ENCODE measurements at regions not wholly inside any gene's neighbourhood (a gene's known extent, or its start where the extent isn't known, plus 50 kb on each side); places are given as distances from the start of the nearest gene placed in this dataset.
"Not testable (repeated sequence)": the region's sequence is repeated elsewhere in the genome, so short reads cannot be mapped to it uniquely, and the experiment has no call there.

DNA sequence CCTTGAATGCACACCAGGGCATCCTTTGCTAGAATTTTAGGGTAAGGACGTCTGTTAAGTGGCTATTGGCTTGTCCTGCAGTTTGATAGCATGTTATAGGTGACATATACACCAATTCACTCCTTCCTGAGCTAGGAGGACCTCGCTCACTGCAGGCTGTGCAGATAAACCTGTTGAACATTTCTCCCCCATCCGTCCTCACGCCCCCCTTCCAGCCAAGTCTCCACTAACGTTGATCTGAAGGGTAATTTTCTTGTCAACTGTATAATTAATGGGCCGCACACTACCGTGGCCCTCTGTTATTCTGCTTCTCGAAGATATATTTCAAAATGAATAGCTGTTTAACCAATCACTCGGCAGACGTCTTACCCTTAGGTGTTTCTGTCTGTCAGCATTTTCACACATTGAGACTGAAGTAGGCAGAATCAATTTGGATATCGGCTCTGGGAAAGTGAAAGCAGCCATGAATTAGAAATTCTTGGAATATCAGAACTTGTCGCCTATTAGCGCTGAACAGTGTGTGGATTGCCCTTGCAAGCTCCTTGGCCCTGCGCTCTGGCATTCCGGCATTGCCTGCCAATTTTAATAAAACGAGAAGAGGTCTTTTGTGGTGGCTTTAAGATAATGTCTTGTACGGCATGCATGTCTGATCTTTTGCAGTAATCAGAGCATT, 905.3 kb downstream of the TYW1 start:
- DNase-seq (ENCODE audit: low read depth in 2 of 2): no peak

GRCh38 chr7:67907792-67908191, 911.2 kb downstream of the TYW1 start:
- DNase-seq (ENCODE audit: low read depth in 2 of 2): no peak

DNA sequence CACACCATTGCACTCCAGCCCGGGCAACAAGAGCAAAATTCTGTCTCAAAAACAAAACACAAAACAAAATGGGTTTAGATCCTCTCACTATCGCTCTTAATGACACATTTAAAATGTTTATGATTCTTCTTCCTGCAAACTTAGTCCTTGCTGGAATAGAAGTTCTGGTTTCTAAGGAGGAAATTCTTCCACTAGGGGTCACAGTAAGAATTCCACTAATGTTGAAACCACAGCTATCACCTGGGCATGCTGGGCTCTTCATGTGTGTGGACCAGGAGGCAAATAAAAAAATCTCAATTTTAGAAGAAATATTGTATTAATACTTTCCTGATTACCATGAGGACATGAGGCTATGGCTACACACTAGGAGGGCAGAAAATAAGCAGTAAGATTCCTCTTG, 915.8 kb downstream of the TYW1 start:
- no peak for DNase-seq (ENCODE audit: low read depth in 2 of 2)

- no peak for DNase-seq (ENCODE audit: low read depth in 2 of 2)
Measured at GRCh38 chr7:67913604-67914003, 917.0 kb downstream of the TYW1 start.

- not testable (repeated sequence) for DNase-seq (ENCODE audit: low read depth in 2 of 2)
Measured at GRCh38 chr7:67916111-67916510, 919.5 kb downstream of the TYW1 start.

DNA sequence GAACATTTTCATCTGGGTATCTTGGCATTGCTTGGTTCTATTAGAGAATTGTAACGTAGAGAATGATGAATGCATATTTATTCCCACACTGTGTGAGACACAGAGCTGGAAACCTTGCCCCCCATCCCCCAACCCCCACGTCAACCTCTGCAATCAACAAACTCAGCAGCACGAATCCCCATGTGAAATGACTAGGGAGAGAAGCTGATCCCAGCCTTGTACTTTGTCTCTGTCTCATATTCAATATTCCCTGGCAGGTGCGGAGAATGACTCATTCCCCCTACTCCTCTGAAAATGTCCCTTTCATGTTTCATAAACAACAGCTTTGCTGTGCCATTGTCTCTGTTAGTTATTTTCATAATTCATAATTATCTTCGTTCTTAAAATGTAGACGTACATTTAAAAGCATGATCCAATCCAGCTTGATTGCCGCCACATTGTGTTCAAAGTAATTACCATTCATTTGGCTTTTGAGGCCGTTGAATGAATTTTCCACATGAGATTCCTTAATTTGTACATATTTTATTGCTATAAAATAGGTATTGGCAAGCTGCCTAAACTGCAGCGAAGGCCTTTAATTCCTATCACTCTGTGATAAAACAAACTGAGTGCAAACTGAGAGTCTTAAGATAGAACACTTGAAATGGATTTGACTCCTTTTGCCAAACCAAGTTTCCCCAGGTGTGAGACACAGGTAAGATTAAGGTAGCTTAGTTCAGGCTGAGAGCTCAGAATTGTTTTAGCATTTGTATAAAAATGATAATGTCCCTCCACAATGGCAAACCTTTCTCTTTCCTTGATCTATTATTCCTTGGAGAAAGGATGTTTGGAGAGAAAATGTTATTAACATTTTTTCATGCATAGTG, 920.2 kb downstream of the TYW1 start:
- no peak for DNase-seq (ENCODE audit: low read depth in 2 of 2)

- no peak for DNase-seq (ENCODE audit: low read depth in 2 of 2)
Measured at GRCh38 chr7:67917437-67917755, 920.8 kb downstream of the TYW1 start.

GRCh38 chr7:67918158-67918557, 921.5 kb downstream of the TYW1 start:
- no peak for DNase-seq (ENCODE audit: low read depth in 2 of 2)

GRCh38 chr7:67923286-67923685, 926.7 kb downstream of the TYW1 start:
- DNase-seq (ENCODE audit: low read depth in 2 of 2): no peak

- DNase-seq (ENCODE audit: low read depth in 2 of 2): no peak
Measured at GRCh38 chr7:67928141-67928540, 931.5 kb downstream of the TYW1 start.

DNA sequence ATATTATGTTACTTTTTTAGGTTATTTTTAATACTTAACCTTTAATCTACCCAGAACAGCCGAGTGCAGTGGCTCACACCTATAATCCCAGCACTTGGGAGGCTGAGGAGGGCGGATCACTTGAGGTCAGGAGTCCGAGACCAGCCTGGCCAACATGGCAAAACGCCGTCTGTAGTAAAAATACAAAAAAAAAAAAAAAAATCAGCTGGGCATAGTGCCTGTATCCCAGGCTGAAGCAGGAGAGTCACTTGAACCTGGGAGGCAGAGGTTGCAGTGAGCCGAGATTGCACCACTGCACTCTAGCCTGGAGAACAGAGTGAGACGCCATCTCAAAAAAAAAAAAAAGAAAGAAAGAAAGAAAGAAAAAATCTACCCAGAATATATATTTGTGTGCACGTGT, 939.8 kb downstream of the TYW1 start:
- DNase-seq (ENCODE audit: low read depth in 2 of 2): not testable (repeated sequence)

GRCh38 chr7:67940400-67940799, 943.8 kb downstream of the TYW1 start:
- no peak for DNase-seq (ENCODE audit: low read depth in 2 of 2)

DNA sequence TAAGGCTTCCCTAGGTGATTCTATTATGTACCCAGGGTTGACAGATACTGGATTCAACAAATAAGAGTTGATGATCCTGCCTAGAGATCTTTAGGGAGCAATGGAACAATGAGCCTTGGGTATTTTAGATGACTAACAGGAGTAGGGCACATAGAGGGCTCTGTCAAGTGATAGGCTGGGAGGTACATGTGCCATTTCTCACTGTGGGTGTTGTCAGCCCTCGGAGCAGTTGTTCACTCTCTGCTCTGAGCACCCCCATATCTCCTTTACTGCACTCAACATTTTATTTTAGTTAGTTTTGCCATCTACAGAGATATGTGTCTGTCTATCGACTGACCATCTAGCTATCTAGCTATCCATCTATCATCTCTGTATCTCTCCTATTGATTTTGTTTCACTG, 950.6 kb downstream of the TYW1 start:
- DNase-seq (ENCODE audit: low read depth in 2 of 2): no peak

DNA sequence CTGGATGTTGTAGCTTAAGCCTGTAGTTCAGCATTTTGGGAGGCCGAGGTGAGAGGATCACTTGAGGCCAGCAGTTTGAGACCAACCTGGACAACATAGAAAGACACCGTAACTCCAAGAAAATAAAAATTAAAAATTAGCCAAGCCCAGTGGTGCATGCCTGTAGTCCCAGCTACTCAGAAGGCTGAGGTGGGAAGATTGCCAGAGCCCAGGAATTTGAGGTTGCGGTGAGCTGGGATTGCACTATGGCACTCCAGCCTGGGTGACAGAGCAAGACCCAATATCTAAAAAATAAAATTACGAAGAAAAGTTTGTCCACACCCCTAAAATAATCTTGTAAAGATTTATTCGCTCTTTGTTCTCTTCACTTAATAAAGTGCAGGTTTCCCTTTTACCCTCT, 951.0 kb downstream of the TYW1 start:
- DNase-seq (ENCODE audit: low read depth in 2 of 2): no peak

DNA sequence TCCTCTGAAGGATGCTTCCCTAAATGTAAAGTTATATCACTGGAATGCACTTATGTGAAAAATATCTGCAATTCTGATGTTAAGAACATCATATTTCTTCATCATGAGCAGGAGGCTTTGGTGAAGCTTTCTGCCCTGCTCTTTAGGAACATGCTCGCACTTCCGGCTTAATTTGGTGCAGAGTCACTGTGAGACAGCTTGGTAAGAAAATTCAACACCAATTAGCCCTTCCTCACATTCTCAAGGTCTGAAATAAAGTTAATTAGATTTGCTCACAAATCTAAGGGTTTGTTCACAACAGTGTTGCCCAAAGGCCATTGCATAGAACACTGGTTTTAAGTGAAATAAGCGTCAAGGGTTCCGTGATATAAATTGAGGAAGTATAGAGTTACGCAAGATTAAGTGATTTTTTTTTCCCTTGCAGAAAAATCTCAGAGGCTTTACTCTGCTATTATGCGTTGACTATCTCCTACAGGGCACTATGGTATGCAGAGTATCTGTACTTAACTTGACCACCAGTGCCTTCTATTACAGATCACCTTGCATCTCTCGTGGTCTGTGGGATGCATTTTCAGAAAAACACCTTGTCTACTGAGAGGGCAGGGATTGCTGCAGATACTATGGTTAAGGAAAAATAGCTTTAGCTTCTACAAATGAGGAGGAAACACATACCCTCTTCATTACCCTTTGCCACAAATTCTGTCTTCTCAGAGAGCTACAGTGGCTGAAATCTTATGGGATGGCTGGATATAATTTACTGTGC, 953.9 kb downstream of the TYW1 start:
- DNase-seq (ENCODE audit: low read depth in 2 of 2): no peak

GRCh38 chr7:67955061-67955460, 958.4 kb downstream of the TYW1 start:
- DNase-seq (ENCODE audit: low read depth in 2 of 2): no peak

DNA sequence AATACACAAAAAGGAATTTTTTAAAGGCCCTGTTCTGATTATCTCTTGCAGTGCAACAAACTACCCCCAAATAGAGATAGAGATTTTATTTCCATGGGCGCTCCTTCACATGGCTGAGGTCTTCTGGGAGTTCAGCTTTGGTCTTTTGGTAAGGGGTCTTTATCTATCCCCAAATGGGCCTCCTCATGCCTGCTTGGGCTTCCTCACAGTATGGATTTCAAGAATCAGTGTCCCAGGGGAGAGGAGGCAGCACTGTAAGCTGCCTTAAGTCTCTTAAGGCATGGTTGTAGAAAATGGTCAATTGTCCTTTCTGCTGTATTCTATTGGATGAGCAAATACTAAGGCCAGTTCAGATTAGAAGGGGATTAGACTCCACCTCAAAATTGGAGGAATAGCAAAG, 966.2 kb downstream of the TYW1 start:
- no peak for DNase-seq (ENCODE audit: low read depth in 2 of 2)

- no peak for DNase-seq (ENCODE audit: low read depth in 2 of 2)
Measured at GRCh38 chr7:67976490-67976889, 979.9 kb downstream of the TYW1 start.

DNA sequence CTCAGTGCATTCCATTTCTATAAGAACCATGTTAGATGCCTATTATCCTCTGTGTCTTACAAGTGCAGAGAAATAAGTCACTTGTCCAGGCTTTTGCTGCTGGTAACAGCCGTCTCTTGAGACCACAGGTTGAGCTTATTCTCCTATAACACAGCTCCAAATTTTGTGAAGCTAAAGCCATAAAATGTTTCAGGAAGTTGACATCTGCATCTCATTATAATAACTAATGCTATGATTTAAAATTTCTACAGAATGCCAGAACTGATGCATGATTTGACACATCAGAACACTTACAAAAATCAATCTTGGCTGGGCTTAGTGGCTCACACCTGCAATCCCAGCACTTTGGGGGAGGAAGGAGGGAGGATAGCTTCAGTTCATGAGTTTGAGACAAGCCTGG, 986.9 kb downstream of the TYW1 start:
- DNase-seq (ENCODE audit: low read depth in 2 of 2): no peak

DNA sequence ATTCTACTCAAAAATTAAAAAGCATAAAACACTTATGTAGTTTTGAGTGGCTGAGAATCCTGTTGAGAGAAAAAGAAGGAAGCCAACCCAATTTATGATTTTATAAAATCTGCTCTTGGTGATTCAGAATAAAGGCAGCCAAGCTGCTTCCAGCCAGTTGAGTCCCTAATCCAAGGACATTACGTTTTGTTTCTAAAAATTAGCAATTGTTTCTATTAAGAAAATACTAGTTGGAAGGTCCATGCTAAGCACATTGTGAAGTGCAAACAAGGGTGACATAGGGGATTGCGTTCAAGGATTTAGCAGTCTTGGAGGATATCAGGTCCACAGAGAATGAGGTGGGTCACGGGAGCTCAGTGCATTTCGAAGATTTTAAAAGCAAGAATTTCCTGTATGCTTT, 987.7 kb downstream of the TYW1 start:
- DNase-seq (ENCODE audit: low read depth in 2 of 2): no peak

- no peak for DNase-seq (ENCODE audit: low read depth in 2 of 2)
Measured at GRCh38 chr7:67989142-67989541, 992.5 kb downstream of the TYW1 start.

GRCh38 chr7:67990003-67990402, 993.4 kb downstream of the TYW1 start:
- DNase-seq (ENCODE audit: low read depth in 2 of 2): no peak

GRCh38 chr7:67990716-67991115, 994.1 kb downstream of the TYW1 start:
- DNase-seq (ENCODE audit: low read depth in 2 of 2): no peak
